Vagina (tissue), 2 donors: ENCODE measurements at regions not wholly inside any gene's neighbourhood (a gene's known extent, or its start where the extent isn't known, plus 50 kb on each side); places are given as distances from the start of the nearest gene placed in this dataset.

Source experiments
- POLR2AphosphoS5 ChIP-seq, 2 donors: sonication (generic); formaldehyde crosslinking; IDR thresholded peaks; one replicate each; pipeline ENCODE4 v1.9.0; 2017; ENCODE audit warnings: antibody characterized with exemption in 2 of 2, mild to moderate bottlenecking in 2 of 2, low read depth in 1 of 2; ENCODE audit not compliant: insufficient read depth in 1 of 2
- TF ChIP-seq, protein P1 (sequence below), 3 experiments: fragments of 450-650 bp in 2 of 3; fragments of 200-600 bp in 1 of 3; sonication (generic) in 1 of 3; IDR thresholded peaks; one replicate each; pipeline ENCODE4 v1.5.1; 2017 to 2019; ENCODE audit warnings: antibody characterized with exemption in 3 of 3, mild to moderate bottlenecking in 2 of 3, moderate library complexity in 2 of 3

DNA sequence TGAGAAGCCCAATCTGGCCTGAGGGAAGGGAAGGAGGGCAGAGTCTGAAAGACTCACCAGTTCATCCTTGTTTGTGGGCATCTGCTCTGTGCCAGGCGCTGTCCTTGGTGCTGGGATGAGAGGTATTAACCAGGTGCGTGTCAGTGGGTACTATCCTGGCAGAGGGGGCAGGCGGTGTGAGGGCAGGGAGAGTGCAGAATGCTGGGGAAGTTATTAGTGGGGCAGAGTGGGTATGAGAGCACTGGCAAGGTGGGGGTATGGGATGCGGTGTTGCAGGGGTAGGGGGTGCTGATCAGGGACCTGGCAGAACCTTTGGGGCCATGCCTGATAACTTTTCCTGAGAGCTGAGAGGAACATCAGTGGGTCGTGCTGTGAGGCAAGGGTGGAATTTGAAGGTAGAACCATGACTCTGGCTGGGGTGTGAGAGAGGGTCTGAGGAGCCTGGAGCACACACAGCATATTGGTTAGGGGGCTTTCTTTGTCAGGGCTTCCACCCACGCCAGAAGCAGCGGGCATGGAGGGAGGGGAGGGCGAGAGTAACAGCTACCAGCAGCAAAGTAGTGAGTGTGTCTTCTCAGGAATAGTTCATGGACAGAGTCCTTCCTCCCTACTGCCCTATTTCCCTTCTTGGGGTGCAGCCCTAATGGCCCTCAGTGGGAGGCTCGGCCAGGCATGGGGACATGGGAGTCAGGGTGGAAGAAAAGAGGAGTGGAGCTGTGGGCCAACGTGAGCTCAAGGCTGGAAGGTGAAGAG, 290.7 kb downstream of the CYP26B1 start:
- TF ChIP-seq, protein P1, sequence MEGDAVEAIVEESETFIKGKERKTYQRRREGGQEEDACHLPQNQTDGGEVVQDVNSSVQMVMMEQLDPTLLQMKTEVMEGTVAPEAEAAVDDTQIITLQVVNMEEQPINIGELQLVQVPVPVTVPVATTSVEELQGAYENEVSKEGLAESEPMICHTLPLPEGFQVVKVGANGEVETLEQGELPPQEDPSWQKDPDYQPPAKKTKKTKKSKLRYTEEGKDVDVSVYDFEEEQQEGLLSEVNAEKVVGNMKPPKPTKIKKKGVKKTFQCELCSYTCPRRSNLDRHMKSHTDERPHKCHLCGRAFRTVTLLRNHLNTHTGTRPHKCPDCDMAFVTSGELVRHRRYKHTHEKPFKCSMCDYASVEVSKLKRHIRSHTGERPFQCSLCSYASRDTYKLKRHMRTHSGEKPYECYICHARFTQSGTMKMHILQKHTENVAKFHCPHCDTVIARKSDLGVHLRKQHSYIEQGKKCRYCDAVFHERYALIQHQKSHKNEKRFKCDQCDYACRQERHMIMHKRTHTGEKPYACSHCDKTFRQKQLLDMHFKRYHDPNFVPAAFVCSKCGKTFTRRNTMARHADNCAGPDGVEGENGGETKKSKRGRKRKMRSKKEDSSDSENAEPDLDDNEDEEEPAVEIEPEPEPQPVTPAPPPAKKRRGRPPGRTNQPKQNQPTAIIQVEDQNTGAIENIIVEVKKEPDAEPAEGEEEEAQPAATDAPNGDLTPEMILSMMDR (IDR thresholded peaks at IDR 0.05) = no peak
- no peak for TF ChIP-seq POLR2AphosphoS5 (IDR thresholded peaks at IDR 0.05; ENCODE audit: insufficient read depth in 1 of 2, low read depth in 1 of 2)
